K562 (cell line): ENCODE measurements at regions not wholly inside any gene's neighbourhood (a gene's known extent, or its start where the extent isn't known, plus 50 kb on each side); places are given as distances from the start of the nearest gene placed in this dataset.

Experiments used
- ATAC-seq: fragments of 200-7000 bp; cut with Tn5 transposase; 3 replicates; pipeline ENCODE4 v1.9.1; 2020; ENCODE audit warnings: moderate library complexity
- BruUV-seq: library from RNA; stranded (reverse); fragments of 400-500 nt; replicated peaks from 2 replicates; lab custom pipeline; 2021; lab: Mats Ljungman, UMichigan
- CTCF ChIA-PET: fragments of 300-600 bp; formaldehyde crosslinking; extraction: SDS; loops from one replicate; lab custom pipeline; 2021; ENCODE audit warnings: low intra/inter-chr PET ratio; lab: Yijun Ruan, JAX
- POLR2A ChIA-PET: fragments of 300-600, 350-650 bp; sonication (Branson Sonifier 250); formaldehyde crosslinking; extraction: SDS; loops from one replicate; lab custom pipeline; 2021; ENCODE audit warnings: antibody characterized with exemption, inconsistent platforms; lab: Yijun Ruan, JAX
- DNase-seq, 4 experiments: peaks; one replicate each; pipeline versions ENCODE4 v3.0.0 to v3.0.0-alpha.2; 2011 to 2018; ENCODE audit warnings: low spot score in 3 of 4, mixed read lengths in 3 of 4; ENCODE audit errors: extremely low read depth in 1 of 4
- FAIRE-seq: peaks from 2 replicates; lab custom pipeline; 2011; peaks lifted over from hg19 to GRCh38; lab: Jason Lieb, UNC
- H2AFZ ChIP-seq: 2 replicates; pipeline ENCODE4 v1.6.0; 2011; ENCODE audit warnings: low read depth, low read length, control low read depth, inconsistent platforms
- H3K27ac ChIP-seq: fragments of 200-600 bp; 3 replicates; pipeline ENCODE4 v1.8.0; 2011; ENCODE audit warnings: low read depth, mild to moderate bottlenecking, control low read depth, inconsistent platforms, low read length, moderate library complexity, mixed read lengths; ENCODE audit errors: extremely low read depth
- H3K27me3 ChIP-seq, 2 experiments: fragments of 300-600 bp in 1 of 2; 2 replicates in 1 of 2; 3 replicates in 1 of 2; pipeline versions ENCODE4 v1.6.0 to v1.8.0; 2011; ENCODE audit warnings: inconsistent platforms in 2 of 2, low read length in 2 of 2, mild to moderate bottlenecking in 1 of 2, mixed read lengths in 1 of 2, moderate library complexity in 1 of 2; ENCODE audit not compliant: control insufficient read depth in 2 of 2, insufficient read depth in 2 of 2
- H3K36me3 ChIP-seq: fragments of 300-600 bp; 3 replicates; pipeline ENCODE4 v1.8.0; 2011; ENCODE audit warnings: mild to moderate bottlenecking, low read length, inconsistent platforms; ENCODE audit not compliant: control insufficient read depth, insufficient read depth
- H3K4me1 ChIP-seq, 2 experiments: fragments of 200-600 bp in 1 of 2; replicated peaks in 1 of 2; 2 replicates in 1 of 2; 3 replicates in 1 of 2; pipeline versions ENCODE4 v1.5.1 to v1.8.0; 2011; ENCODE audit warnings: inconsistent platforms in 2 of 2, low read length in 2 of 2, mild to moderate bottlenecking in 1 of 2, mixed read lengths in 1 of 2, moderate library complexity in 1 of 2; ENCODE audit not compliant: control insufficient read depth in 2 of 2, insufficient read depth in 2 of 2
- H3K4me2 ChIP-seq: 2 replicates; pipeline ENCODE4 v1.6.1; 2011; ENCODE audit warnings: low read length, control low read depth, inconsistent platforms, mixed read lengths; ENCODE audit not compliant: insufficient read depth
- H3K4me3 ChIP-seq: fragments of 200-600 bp; sonication (generic), shearing (Covaris generic); 2 replicates; pipeline ENCODE4 v1.5.1; 2016; ENCODE audit warnings: control low read depth, inconsistent platforms
- H3K79me2 ChIP-seq: fragments of 200-600 bp; 3 replicates; pipeline ENCODE4 v1.8.0; 2011; ENCODE audit warnings: low read length, inconsistent platforms; ENCODE audit not compliant: control insufficient read depth, insufficient read depth
- H3K9ac ChIP-seq, 2 experiments: 2 replicates each; pipeline versions ENCODE4 v1.6.0 to v1.6.1; 2011; ENCODE audit warnings: low read depth in 2 of 2, low read length in 2 of 2, control low read depth in 1 of 2, inconsistent platforms in 1 of 2, mild to moderate bottlenecking in 1 of 2, mixed read lengths in 1 of 2; ENCODE audit not compliant: insufficient read depth in 1 of 2
- H3K9me1 ChIP-seq: one replicate; pipeline ENCODE4 v1.6.0; 2011; ENCODE audit warnings: inconsistent platforms, mild to moderate bottlenecking, low read length, moderate library complexity; ENCODE audit not compliant: control insufficient read depth, insufficient read depth
- H3K9me3 ChIP-seq: replicated peaks from 2 replicates; pipeline ENCODE4 v1.5.1; 2011; ENCODE audit warnings: low read depth, low read length, inconsistent platforms; ENCODE audit not compliant: control insufficient read depth, insufficient read depth
- H4K20me1 ChIP-seq: replicated peaks from 2 replicates; pipeline ENCODE4 v1.6.1; 2011; ENCODE audit warnings: low read length, inconsistent platforms, mixed read lengths; ENCODE audit not compliant: control insufficient read depth, insufficient read depth
- ELF1 ChIP-seq: fragments of 200-800 bp; sonication (Bioruptor generic); IDR thresholded peaks from 2 replicates; pipeline ENCODE4 v1.6.1; 2016; ENCODE audit warnings: missing genetic modification characterization, missing compliant biosample characterization
- HDAC3 ChIP-seq: fragments of 450-650 bp; IDR thresholded peaks from 2 replicates; pipeline ENCODE4 v1.6.1; 2018; ENCODE audit warnings: borderline replicate concordance, mild to moderate bottlenecking, moderate library complexity; ENCODE audit not compliant: partially characterized antibody
- HIVEP1 ChIP-seq: fragments of 250-450 bp; sonication (Bioruptor Pico); IDR thresholded peaks from 2 replicates; pipeline ENCODE4 v1.4.0; 2020; ENCODE audit warnings: mild to moderate bottlenecking
- MCM2 ChIP-seq: fragments of 450-650 bp; IDR thresholded peaks from 2 replicates; pipeline ENCODE4 v1.6.1; 2017; ENCODE audit warnings: low read depth, mild to moderate bottlenecking
- NFIC ChIP-seq: fragments of 450-650 bp; IDR thresholded peaks from 2 replicates; pipeline ENCODE4 v1.6.1; 2017; ENCODE audit warnings: mild to moderate bottlenecking, inconsistent platforms
- ZFP36 ChIP-seq: fragments of 150-350 bp; IDR thresholded peaks from 2 replicates; pipeline ENCODE4 v1.6.1; 2018; ENCODE audit warnings: low read length, low read depth; ENCODE audit not compliant: partially characterized antibody
- ZNF316 ChIP-seq: fragments of 450-650 bp; IDR thresholded peaks from 2 replicates; pipeline ENCODE4 v1.6.1; 2016
- WGBS: fragments of 100-300 bp; shearing (Covaris generic); methylation state at CpG from one replicate; pipeline ENCODE4 v1.1.6; 2016; ENCODE audit warnings: low coverage, mixed read lengths; ENCODE audit not compliant: insufficient coverage; ENCODE audit errors: missing lambda C conversion rate; 5-methylcytosine and 5-hydroxymethylcytosine counted together
- in situ Hi-C: fragments of 300-500 bp; cut with MboI; formaldehyde crosslinking; loops from 4 replicates; pipeline ENCODE4 v1.15.0; 2018; ENCODE audit warnings: inconsistent platforms, mixed read lengths
- intact Hi-C: fragments of 100-400 bp; cut with micrococcal nuclease; formaldehyde crosslinking; loops from 2 replicates; pipeline ENCODE4 v1.14.2; 2022
- TF ChIP-seq, protein P1 (sequence below), 2 experiments: fragments of 450-650 bp; IDR thresholded peaks; 2 replicates each; pipeline ENCODE4 v1.6.1; 2018; ENCODE audit warnings: mild to moderate bottlenecking in 2 of 2, low read depth in 1 of 2; ENCODE audit not compliant: partially characterized antibody in 2 of 2
- TF ChIP-seq, protein P2 (sequence below): fragments of 250-450 bp; sonication (Bioruptor Pico); IDR thresholded peaks from 2 replicates; pipeline ENCODE4 v1.4.0; 2020
- TF ChIP-seq, protein P3 (sequence below), 2 experiments: fragments of 200-800 bp in 1 of 2; sonication (Bioruptor generic) in 1 of 2; sonication (generic) in 1 of 2; formaldehyde crosslinking in 1 of 2; IDR thresholded peaks in 1 of 2; conservative IDR thresholded peaks in 1 of 2; 2 replicates each; pipeline versions ENCODE4 v1.5.0 to v1.6.1; 2016 to 2020; ENCODE audit warnings: missing compliant biosample characterization in 1 of 2, missing genetic modification characterization in 1 of 2, missing genetic modification reagents in 1 of 2
- TF ChIP-seq, protein P4 (sequence below), 2 experiments: IDR thresholded peaks; 2 replicates each; pipeline ENCODE4 v1.6.1; 2011; ENCODE audit warnings: borderline replicate concordance in 1 of 2, control low read depth in 1 of 2, low read depth in 1 of 2, low read length in 1 of 2, mild to moderate bottlenecking in 1 of 2, mixed read lengths in 1 of 2, moderate library complexity in 1 of 2; ENCODE audit not compliant: insufficient read depth in 1 of 2, insufficient read length in 1 of 2, poor library complexity in 1 of 2, severe bottlenecking in 1 of 2; ENCODE audit errors: extremely low read depth in 1 of 2

DNA sequence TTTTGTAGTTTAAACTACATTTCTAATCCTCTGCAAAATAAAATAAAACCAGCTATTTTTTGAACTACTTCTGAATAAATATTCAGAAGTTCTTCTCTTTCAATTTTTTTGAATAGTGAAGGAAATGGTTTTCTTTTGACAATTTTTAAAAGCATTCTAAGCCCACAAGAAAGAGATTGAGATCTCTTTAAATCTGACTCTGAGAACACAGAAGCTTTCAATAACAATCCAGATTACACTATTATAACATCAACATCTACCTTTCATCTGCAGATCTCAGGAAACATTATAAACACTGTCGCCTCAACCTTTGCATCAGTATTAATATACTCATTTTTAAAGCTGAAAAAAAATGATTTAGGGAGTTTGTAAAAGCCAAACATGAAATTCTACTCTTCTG is 247.5 kb upstream of the PREP start (continued):
- TF ChIP-seq ELF1 (tag) (no peak), ZNF316 (no peak)

DNA sequence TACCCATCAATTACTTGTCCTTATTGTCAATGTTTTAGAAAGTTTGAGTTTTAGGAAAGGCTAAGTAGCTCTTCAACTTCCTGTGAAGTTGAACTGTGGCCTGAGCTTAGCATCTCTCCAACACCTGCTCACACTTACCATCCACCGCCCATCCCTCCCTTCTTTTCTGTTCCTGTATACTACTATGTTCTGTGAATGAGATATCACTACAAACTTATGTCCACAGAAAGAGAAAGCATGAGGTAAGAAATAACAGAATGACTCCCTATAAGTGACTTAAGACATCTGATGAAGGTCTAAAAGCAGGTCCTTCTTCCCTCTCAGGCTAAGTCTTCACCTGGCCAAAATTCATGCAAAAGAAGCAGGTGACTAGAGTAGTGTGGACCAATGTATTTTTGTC is 246.3 kb upstream of the PREP start:
- Histone ChIP-seq H3K27ac (no peak overlapping the region), H3K9me3 (no peaks in the 10 kb centered on the region), H3K4me2 (no peak overlapping the region), H4K20me1 (no peaks in the 10 kb centered on the region), H3K36me3 (no peaks in the 10 kb centered on the region), H3K4me1 (no peaks in the 10 kb centered on the region), H3K4me3 (no peak overlapping the region), H3K9me1 (no peaks in the 10 kb centered on the region), H3K79me2 (no peaks in the 10 kb centered on the region), H3K27me3 (peaks cover 3 to 6% of the 10 kb centered on the region in 2 experiments; a peak in 3 of 5 replicates), H3K9ac (no peak overlapping the region), H2AFZ (no peak overlapping the region)
- no peak for ATAC-seq
- DNase-seq, result no peak
- no peak for FAIRE-seq
- intact Hi-C loops, result no loop called here
- CTCF ChIA-PET, result no interaction called here
- in situ Hi-C loops, result no loop called here
- TF ChIP-seq NFIC (no peak), ZFP36 (no peak), HIVEP1 (CRISPR knock-in tag) (no peak), HDAC3 (no peak), MCM2 (no peak)
- TF ChIP-seq, protein P1, sequence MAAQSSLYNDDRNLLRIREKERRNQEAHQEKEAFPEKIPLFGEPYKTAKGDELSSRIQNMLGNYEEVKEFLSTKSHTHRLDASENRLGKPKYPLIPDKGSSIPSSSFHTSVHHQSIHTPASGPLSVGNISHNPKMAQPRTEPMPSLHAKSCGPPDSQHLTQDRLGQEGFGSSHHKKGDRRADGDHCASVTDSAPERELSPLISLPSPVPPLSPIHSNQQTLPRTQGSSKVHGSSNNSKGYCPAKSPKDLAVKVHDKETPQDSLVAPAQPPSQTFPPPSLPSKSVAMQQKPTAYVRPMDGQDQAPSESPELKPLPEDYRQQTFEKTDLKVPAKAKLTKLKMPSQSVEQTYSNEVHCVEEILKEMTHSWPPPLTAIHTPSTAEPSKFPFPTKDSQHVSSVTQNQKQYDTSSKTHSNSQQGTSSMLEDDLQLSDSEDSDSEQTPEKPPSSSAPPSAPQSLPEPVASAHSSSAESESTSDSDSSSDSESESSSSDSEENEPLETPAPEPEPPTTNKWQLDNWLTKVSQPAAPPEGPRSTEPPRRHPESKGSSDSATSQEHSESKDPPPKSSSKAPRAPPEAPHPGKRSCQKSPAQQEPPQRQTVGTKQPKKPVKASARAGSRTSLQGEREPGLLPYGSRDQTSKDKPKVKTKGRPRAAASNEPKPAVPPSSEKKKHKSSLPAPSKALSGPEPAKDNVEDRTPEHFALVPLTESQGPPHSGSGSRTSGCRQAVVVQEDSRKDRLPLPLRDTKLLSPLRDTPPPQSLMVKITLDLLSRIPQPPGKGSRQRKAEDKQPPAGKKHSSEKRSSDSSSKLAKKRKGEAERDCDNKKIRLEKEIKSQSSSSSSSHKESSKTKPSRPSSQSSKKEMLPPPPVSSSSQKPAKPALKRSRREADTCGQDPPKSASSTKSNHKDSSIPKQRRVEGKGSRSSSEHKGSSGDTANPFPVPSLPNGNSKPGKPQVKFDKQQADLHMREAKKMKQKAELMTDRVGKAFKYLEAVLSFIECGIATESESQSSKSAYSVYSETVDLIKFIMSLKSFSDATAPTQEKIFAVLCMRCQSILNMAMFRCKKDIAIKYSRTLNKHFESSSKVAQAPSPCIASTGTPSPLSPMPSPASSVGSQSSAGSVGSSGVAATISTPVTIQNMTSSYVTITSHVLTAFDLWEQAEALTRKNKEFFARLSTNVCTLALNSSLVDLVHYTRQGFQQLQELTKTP (IDR thresholded peaks at IDR 0.05; ENCODE audit: low read depth in 1 of 2, partially characterized antibody in 2 of 2), result no peak
- TF ChIP-seq, protein P2, sequence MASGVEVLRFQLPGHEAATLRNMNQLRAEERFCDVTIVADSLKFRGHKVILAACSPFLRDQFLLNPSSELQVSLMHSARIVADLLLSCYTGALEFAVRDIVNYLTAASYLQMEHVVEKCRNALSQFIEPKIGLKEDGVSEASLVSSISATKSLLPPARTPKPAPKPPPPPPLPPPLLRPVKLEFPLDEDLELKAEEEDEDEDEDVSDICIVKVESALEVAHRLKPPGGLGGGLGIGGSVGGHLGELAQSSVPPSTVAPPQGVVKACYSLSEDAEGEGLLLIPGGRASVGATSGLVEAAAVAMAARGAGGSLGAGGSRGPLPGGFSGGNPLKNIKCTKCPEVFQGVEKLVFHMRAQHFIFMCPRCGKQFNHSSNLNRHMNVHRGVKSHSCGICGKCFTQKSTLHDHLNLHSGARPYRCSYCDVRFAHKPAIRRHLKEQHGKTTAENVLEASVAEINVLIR (CRISPR knock-in tag), result no peak
- TF ChIP-seq, protein P3, sequence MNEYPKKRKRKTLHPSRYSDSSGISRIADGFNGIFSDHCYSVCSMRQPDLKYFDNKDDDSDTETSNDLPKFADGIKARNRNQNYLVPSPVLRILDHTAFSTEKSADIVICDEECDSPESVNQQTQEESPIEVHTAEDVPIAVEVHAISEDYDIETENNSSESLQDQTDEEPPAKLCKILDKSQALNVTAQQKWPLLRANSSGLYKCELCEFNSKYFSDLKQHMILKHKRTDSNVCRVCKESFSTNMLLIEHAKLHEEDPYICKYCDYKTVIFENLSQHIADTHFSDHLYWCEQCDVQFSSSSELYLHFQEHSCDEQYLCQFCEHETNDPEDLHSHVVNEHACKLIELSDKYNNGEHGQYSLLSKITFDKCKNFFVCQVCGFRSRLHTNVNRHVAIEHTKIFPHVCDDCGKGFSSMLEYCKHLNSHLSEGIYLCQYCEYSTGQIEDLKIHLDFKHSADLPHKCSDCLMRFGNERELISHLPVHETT (CRISPR knock-in tag; conservative IDR thresholded peaks at IDR 0.05 in 1 of 2, IDR thresholded peaks at IDR 0.05 in 1 of 2), result no peak
- TF ChIP-seq, protein P4, sequence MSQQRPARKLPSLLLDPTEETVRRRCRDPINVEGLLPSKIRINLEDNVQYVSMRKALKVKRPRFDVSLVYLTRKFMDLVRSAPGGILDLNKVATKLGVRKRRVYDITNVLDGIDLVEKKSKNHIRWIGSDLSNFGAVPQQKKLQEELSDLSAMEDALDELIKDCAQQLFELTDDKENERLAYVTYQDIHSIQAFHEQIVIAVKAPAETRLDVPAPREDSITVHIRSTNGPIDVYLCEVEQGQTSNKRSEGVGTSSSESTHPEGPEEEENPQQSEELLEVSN (IDR thresholded peaks at IDR 0.05; ENCODE audit: borderline replicate concordance in 1 of 2, extremely low read depth in 1 of 2, insufficient read depth in 1 of 2, insufficient read length in 1 of 2, low read depth in 1 of 2, low read length in 1 of 2, poor library complexity in 1 of 2, severe bottlenecking in 1 of 2), result no peak
- POLR2A ChIA-PET, result no interaction called here
- no TSS peak for BruUV-seq
- WGBS, result 0% methylated on average over 1 of the region's 1 CpG
